ENCODE measurements at regions not wholly inside any gene's neighbourhood (a gene's known extent, or its start where the extent isn't known, plus 50 kb on each side); places are given as distances from the start of the nearest gene placed in this dataset.

- TF ChIP-seq, protein P1, sequence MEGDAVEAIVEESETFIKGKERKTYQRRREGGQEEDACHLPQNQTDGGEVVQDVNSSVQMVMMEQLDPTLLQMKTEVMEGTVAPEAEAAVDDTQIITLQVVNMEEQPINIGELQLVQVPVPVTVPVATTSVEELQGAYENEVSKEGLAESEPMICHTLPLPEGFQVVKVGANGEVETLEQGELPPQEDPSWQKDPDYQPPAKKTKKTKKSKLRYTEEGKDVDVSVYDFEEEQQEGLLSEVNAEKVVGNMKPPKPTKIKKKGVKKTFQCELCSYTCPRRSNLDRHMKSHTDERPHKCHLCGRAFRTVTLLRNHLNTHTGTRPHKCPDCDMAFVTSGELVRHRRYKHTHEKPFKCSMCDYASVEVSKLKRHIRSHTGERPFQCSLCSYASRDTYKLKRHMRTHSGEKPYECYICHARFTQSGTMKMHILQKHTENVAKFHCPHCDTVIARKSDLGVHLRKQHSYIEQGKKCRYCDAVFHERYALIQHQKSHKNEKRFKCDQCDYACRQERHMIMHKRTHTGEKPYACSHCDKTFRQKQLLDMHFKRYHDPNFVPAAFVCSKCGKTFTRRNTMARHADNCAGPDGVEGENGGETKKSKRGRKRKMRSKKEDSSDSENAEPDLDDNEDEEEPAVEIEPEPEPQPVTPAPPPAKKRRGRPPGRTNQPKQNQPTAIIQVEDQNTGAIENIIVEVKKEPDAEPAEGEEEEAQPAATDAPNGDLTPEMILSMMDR (IDR thresholded peaks at IDR 0.05; ENCODE audit: borderline replicate concordance, extremely low read depth, low read length, poor library complexity, severe bottlenecking) = no peak
- TF ChIP-seq EZH2 (IDR thresholded peaks at IDR 0.05; ENCODE audit: borderline replicate concordance, low read depth, low read length, severe bottlenecking) = no peak
Measured at GRCh38 chr15:61680260-61681037, 379.8 kb downstream of the VPS13C start.
